ENCODE measurements at regions not wholly inside any gene's neighbourhood (a gene's known extent, or its start where the extent isn't known, plus 50 kb on each side); places are given as distances from the start of the nearest gene placed in this dataset.

DNA sequence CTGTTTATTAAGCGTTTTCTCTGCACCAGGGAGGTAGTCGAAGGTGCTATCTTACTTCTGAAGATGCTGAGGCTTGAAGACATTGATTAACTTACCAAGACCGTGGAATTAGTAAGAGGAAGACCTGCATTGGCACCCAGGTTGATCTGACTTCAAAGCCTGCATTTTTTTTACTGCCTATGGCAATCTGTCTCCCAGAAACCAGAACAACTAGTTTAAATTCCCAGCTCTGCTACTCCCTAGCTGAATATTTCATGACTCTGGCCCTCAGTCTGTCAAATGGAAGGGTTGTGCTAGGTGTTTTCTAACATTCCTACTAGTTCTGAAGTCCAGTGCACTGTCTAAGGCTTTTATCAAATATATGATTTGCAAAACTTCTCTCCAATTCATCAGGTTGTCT is 52.0 kb upstream of the GRAMD1B start:
- TF ChIP-seq, protein P1, sequence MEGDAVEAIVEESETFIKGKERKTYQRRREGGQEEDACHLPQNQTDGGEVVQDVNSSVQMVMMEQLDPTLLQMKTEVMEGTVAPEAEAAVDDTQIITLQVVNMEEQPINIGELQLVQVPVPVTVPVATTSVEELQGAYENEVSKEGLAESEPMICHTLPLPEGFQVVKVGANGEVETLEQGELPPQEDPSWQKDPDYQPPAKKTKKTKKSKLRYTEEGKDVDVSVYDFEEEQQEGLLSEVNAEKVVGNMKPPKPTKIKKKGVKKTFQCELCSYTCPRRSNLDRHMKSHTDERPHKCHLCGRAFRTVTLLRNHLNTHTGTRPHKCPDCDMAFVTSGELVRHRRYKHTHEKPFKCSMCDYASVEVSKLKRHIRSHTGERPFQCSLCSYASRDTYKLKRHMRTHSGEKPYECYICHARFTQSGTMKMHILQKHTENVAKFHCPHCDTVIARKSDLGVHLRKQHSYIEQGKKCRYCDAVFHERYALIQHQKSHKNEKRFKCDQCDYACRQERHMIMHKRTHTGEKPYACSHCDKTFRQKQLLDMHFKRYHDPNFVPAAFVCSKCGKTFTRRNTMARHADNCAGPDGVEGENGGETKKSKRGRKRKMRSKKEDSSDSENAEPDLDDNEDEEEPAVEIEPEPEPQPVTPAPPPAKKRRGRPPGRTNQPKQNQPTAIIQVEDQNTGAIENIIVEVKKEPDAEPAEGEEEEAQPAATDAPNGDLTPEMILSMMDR (IDR thresholded peaks at IDR 0.05; ENCODE audit: low read depth, low read length, missing control alignments), result no peak
- no peak for DNase-seq (ENCODE audit: low read depth)

DNA sequence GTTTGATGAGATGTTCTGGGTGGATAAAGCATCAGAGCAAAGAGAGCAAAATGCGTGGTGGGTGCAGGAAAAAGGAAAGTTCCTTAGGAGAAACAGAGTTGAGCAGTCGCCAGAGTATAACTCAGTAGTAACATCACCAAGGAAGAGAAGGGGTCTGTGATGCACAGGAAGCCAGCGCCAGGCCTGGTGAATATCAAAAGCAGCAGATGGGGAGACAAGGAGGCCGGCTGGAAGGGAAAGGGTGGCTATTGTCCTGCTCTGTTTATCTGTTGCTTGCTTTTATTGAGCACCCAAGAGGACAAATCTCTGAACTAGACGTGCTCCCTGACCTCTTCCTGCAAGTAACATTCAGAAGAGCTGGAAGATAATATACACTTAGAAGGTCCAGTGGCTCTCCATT is 52.7 kb upstream of the GRAMD1B start:
- no peak overlapping the region for H3K4me3 ChIP-seq (ENCODE audit: low read depth, low read length)
- TF ChIP-seq, protein P1 (IDR thresholded peaks at IDR 0.05; ENCODE audit: low read depth, low read length, missing control alignments), result no peak
- no peak for DNase-seq (ENCODE audit: low read depth)

More for the DNA sequence above, 52.0 kb upstream of the GRAMD1B start:
- H3K4me3 ChIP-seq (ENCODE audit: low read depth, low read length), result no peak overlapping the region

DNA sequence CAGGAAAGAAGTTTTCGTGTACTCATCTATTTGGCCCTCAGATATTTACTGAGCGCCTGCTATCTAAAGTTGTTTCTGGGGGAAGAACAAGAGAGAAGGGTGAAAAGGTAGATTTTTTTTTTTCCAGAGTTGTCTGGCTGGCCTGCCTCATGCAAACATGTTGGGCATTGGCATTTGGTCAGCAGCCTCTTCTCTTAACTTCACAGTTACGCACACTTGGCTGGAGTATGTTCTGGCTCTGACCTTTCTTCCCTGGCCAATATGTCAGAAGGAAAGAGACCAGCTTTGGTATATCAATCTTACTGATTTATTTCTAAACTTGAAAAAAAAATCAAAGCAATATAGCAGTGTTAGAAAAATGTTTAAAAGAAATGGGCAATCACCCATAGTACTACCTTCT is 54.2 kb upstream of the GRAMD1B start:
- no peak for DNase-seq (ENCODE audit: low read depth)
- TF ChIP-seq, protein P1 (IDR thresholded peaks at IDR 0.05; ENCODE audit: low read depth, low read length, missing control alignments), result no peak
- H3K4me3 ChIP-seq (ENCODE audit: low read depth, low read length), result no peak overlapping the region

DNA sequence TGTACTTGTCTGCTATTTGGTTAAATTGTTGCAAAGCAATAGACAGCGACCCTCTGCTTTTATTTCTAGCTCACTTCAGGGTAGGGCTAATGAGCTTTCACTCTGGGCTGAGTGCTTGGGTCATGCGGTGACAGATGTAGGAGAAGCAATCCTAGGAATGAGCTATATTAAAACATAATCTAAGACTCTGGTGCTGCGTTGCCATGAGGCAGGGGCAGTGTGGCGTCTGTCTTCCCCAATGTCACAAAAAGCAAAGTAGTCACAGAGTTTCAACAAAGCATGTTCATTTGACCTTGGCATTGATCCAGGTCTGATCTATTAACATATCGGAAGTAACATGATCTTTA is 55.5 kb upstream of the GRAMD1B start:
- DNase-seq (ENCODE audit: low read depth), result no peak
- H3K4me3 ChIP-seq (ENCODE audit: low read depth, low read length), result no peak overlapping the region
- TF ChIP-seq, protein P1 (IDR thresholded peaks at IDR 0.05; ENCODE audit: low read depth, low read length, missing control alignments), result no peak

DNA sequence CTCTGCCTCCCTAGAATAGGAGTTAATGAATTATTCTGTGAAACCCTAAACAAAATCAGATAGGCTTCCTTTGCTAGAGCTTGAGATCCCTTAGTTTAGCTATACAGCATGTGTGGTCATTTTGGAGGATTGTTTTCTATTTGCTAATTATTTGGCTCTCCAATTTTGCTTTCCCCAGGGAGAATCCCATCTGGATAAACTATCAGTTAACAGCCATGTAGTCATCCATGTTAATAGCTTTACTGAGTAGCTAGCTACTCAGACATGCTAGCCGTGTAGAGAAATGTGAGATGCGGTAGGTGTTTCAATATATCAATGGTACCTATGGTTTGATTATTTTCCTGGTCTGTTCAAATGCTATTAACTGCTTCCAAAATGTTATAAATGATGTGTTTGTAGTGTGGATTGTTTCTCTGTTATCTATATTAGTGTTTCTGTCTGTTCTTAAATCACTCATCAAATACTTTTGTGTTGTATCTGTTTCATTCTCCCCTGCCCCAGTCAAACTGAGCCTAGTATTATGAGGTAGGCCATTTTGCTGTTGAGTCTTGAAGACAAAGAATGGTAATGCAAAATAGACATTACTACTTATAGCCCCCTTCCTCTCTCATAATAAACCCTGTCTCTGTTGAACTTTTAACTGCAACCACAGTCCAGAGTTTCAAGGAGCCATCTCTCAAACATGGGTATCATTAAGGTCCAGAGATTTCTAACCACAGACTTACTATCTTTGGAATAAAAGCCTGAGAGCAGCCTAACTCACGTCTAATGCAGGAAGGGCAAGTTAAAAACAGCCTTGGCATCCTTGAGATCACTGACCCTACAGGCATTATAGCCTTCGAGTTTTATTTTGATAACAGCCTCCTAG is 56.1 kb upstream of the GRAMD1B start:
- no peak overlapping the region for H3K4me3 ChIP-seq (ENCODE audit: low read depth, low read length)
- DNase-seq (ENCODE audit: low read depth), result no peak
- TF ChIP-seq, protein P1 (IDR thresholded peaks at IDR 0.05; ENCODE audit: low read depth, low read length, missing control alignments), result no peak

DNA sequence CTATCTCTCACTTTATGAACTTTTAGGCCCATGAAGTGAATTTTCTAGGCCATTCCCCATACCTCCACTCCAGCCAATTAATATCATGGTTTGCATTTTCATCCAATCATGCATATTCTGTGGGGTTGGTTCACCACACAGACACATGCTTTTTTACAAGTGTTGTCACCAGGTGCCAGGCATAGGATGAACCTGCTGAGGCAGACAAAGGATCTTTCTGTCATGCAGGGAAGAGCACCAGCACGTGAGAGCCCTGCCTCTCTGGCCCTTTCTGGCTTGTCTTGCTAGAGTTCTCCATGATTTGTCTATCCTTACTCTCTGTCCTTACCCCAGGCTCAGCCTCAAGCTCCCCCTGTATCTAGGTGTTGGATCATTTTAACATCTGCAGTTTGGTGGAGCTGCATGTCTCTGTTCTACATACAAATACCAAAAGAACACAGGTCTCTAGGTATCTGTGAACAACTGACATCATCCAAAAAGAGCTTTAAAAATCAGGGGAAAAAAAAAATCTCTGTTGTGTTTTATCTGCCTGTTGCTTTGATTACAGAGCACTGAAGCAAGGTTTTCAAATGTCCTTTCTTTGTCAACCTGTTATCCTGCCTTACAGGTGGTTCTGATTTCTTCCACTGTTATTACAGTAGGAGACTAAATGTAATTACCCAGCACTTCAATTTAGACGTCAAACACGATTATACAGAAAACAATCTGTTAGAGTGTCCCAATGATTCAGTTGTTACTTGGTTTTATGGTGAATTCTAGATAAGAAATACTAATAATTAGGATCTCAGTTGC is 58.4 kb upstream of the GRAMD1B start:
- TF ChIP-seq, protein P1 (IDR thresholded peaks at IDR 0.05; ENCODE audit: low read depth, low read length, missing control alignments), result no peak
- DNase-seq (ENCODE audit: low read depth), result no peak
- no peak overlapping the region for H3K4me3 ChIP-seq (ENCODE audit: low read depth, low read length)
